Mesothelial cell of epicardium (in vitro differentiated cells): ENCODE measurements at regions not wholly inside any gene's neighbourhood (a gene's known extent, or its start where the extent isn't known, plus 50 kb on each side); places are given as distances from the start of the nearest gene placed in this dataset.

Experiments
- DNase-seq, 2 experiments: peaks; one replicate each; pipeline ENCODE4 v3.0.0; 2021; ENCODE audit warnings: low spot score in 2 of 2; ENCODE audit not compliant: unreplicated experiment in 2 of 2
- H3K27ac Mint-ChIP-seq: 2 replicates; pipeline ENCODE4 v1.8.0; 2021; ENCODE audit warnings: mixed read lengths
- H3K27me3 Mint-ChIP-seq: 2 replicates; pipeline ENCODE4 v1.8.0; 2021; ENCODE audit warnings: low read depth, mixed read lengths
- H3K36me3 Mint-ChIP-seq: 2 replicates; pipeline ENCODE4 v1.8.0; 2021; ENCODE audit warnings: mixed read lengths
- H3K4me1 Mint-ChIP-seq: 2 replicates; pipeline ENCODE4 v1.8.0; 2021; ENCODE audit warnings: mixed read lengths
- H3K4me3 Mint-ChIP-seq: 2 replicates; pipeline ENCODE4 v1.8.0; 2021; ENCODE audit warnings: mild to moderate bottlenecking, moderate library complexity, mixed read lengths
- H3K9me3 Mint-ChIP-seq: 2 replicates; pipeline ENCODE4 v1.8.0; 2021; ENCODE audit warnings: mixed read lengths
- CTCF ChIP-seq: fragments of 200-600 bp; sonication (generic); IDR thresholded peaks from one replicate; pipeline ENCODE4 v1.5.0; 2021; ENCODE audit warnings: antibody characterized with exemption; ENCODE audit not compliant: unreplicated experiment

GRCh38 chr20:53842301-53843099 is 227.9 kb downstream of the BCAS1 start:
- peaks cover 8% of the 10 kb centered on the region for H3K9me3 Mint-ChIP-seq
- H3K36me3 Mint-ChIP-seq: no peaks in the 10 kb centered on the region
- no peaks in the 10 kb centered on the region for H3K27me3 Mint-ChIP-seq
- H3K4me1 Mint-ChIP-seq: no peaks in the 10 kb centered on the region
- H3K4me3 Mint-ChIP-seq: no peak overlapping the region
- DNase-seq: no peak
- no peak overlapping the region for H3K27ac Mint-ChIP-seq
- no peak for TF ChIP-seq CTCF

GRCh38 chr20:53841741-53842140 is 228.7 kb downstream of the BCAS1 start:
- Mint-ChIP-seq H3K4me3 (no peak overlapping the region), H3K9me3 (peaks cover 8% of the 10 kb centered on the region), H3K27ac (no peak overlapping the region), H3K27me3 (no peaks in the 10 kb centered on the region), H3K36me3 (no peaks in the 10 kb centered on the region), H3K4me1 (no peaks in the 10 kb centered on the region)
- no peak for DNase-seq
- TF ChIP-seq CTCF: no peak

- H3K27ac Mint-ChIP-seq: no peak overlapping the region
These were observed 229.9 kb downstream of the BCAS1 start for GRCh38 chr20:53840532-53840931.

GRCh38 chr20:53839423-53840176 is 230.8 kb downstream of the BCAS1 start:
- no peak overlapping the region for H3K27ac Mint-ChIP-seq
- peaks cover 8% of the 10 kb centered on the region for H3K9me3 Mint-ChIP-seq
- no peaks in the 10 kb centered on the region for H3K36me3 Mint-ChIP-seq
- H3K4me3 Mint-ChIP-seq: no peak overlapping the region
- DNase-seq: no peak
- no peaks in the 10 kb centered on the region for H3K27me3 Mint-ChIP-seq
- no peaks in the 10 kb centered on the region for H3K4me1 Mint-ChIP-seq
- no peak for TF ChIP-seq CTCF

More at GRCh38 chr20:53840532-53840931, 229.9 kb downstream of the BCAS1 start:
- Mint-ChIP-seq H3K4me1 (no peaks in the 10 kb centered on the region), H3K36me3 (no peaks in the 10 kb centered on the region), H3K27me3 (no peaks in the 10 kb centered on the region), H3K9me3 (peaks cover 8% of the 10 kb centered on the region), H3K4me3 (no peak overlapping the region)
- no peak for TF ChIP-seq CTCF
- no peak for DNase-seq

GRCh38 chr20:53838311-53838868 is 232.0 kb downstream of the BCAS1 start:
- Mint-ChIP-seq H3K27me3 (no peaks in the 10 kb centered on the region), H3K9me3 (peaks cover 4% of the 10 kb centered on the region), H3K4me1 (no peaks in the 10 kb centered on the region), H3K36me3 (no peaks in the 10 kb centered on the region), H3K27ac (no peak overlapping the region), H3K4me3 (no peak overlapping the region)
- no peak for TF ChIP-seq CTCF
- no peak for DNase-seq
